ENCODE measurements at regions not wholly inside any gene's neighbourhood (a gene's known extent, or its start where the extent isn't known, plus 50 kb on each side); places are given as distances from the start of the nearest gene placed in this dataset.
"Not testable (repeated sequence)": the region's sequence is repeated elsewhere in the genome, so short reads cannot be mapped to it uniquely, and the experiment has no call there.

GRCh38 chr6:166724576-166724975 is 97.5 kb upstream of the RPS6KA2 start:
- peak; percentile 29 for DNase-seq (ENCODE audit: low spot score)

GRCh38 chr6:166722785-166723184 is 95.7 kb upstream of the RPS6KA2 start:
- no peak for DNase-seq (ENCODE audit: low spot score)

DNA sequence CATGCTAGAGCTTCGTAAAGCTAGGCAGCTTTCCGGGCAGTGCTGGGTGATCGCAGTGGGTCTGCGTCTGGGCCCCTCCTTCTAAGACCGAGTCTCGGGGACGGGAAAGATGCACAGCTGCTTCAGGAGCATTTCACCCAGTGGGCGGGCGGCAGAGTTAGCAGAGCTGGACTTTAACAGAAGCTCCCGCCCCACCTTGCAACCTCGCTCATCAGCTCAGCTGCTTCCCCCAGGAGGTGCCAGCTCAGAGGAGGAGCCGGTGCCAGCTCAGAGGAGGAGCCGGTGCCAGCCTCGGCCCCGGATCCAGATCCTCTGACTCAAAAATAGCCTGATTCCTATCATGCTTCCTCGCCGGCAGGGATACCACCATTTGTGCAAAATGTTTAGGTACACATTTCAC is 94.5 kb upstream of the RPS6KA2 start:
- DNase-seq (ENCODE audit: low spot score) = no peak

- no peak for DNase-seq (ENCODE audit: low spot score)
Observed at GRCh38 chr6:166720856-166721255, 93.8 kb upstream of the RPS6KA2 start.

- DNase-seq (ENCODE audit: low spot score) = no peak
Observed at GRCh38 chr6:166719019-166719418, 92.0 kb upstream of the RPS6KA2 start.

DNA sequence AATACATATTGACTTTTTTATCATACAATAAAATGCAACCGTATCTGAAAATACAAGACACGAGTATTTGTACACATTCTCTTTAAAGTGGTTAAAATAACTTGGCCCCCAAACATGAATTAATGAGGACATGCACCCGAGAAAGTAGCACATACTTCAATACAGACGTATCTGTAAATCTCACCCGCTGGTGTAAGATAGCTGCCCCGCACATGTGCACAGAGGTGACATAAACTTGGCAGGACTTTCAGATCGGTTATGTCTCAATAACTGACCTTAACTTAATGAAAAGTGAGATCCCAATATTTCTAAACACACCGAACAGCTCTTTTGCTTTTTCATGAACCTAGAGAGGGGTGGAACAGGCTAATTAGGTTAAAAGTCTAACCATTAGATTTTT is 91.5 kb upstream of the RPS6KA2 start:
- peak; percentile 69 for DNase-seq (ENCODE audit: low spot score)

- no peak for DNase-seq (ENCODE audit: low spot score)
Observed at GRCh38 chr6:166716910-166717617, 90.0 kb upstream of the RPS6KA2 start.

GRCh38 chr6:166715992-166716391 is 88.9 kb upstream of the RPS6KA2 start:
- DNase-seq (ENCODE audit: low spot score) = no peak

GRCh38 chr6:166715065-166715464 is 88.0 kb upstream of the RPS6KA2 start:
- DNase-seq (ENCODE audit: low spot score) = no peak

GRCh38 chr6:166714581-166714980 is 87.5 kb upstream of the RPS6KA2 start:
- DNase-seq (ENCODE audit: low spot score) = no peak

DNA sequence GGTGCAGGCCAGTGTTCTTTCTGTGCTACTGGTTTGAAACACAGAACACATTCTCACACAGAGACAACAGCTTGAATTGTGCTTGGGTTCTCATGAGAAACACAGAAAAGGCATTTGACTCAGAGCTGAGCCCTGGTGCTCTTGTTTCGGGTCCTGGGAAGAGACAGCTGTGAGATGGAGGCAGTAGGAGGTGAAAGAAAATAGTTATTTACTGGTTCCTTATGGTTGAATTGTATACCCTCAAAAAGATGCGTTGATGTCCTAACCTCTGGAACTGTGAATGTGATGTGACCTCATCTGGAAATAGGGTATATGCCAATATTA is 87.1 kb upstream of the RPS6KA2 start:
- DNase-seq (ENCODE audit: low spot score) = no peak

- no peak for DNase-seq (ENCODE audit: low spot score)
Observed at GRCh38 chr6:166713434-166714186, 86.6 kb upstream of the RPS6KA2 start.

DNA sequence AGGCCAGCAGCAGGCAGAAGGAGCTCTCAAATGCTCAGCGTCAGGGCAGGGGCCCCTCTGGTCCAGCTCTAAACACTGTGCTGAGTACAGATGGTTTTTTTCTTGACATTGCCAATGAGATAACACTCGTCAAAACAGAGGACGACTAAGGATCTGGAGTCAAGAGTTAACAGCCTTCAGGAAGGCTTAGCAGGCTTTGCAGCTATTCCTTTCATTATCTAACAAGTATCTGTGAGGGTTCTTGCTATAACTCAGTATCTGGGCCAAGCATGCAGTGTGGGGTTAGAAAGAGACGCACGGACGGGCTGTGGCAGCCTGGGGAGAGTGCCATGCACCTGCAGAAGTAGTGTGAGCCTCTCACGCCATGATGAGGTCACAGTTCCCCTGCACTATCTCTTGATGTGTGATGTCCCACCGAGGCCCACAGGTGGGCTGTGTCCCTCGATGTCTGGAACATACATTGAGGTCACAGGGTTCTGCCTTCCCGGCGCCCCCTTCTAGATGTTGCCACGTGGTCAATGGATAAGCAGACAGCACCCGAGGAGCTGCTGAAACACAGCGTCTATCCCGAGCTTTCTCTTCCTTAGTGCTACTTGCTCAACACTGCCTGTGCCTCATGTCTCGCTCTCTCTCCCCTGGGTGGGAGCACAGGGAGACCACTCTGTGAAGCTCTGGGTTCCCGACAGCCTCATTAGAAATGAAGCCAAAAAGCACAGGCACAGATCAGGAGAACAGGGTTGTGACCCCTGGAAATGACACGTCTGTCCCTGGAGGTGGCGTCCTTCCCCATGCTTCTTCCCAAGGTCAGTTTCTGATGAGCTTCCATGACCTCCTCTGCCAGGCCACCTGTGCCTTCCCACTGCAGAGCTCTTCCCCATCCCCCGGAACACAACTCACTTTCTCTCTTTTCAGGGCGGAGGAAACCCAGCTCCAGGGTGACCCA is 85.5 kb upstream of the RPS6KA2 start:
- DNase-seq (ENCODE audit: low spot score) = peak; percentile 77

GRCh38 chr6:166710084-166710483 is 83.0 kb upstream of the RPS6KA2 start:
- DNase-seq (ENCODE audit: low spot score) = no peak

GRCh38 chr6:166708460-166708859 is 81.4 kb upstream of the RPS6KA2 start:
- no peak for DNase-seq (ENCODE audit: low spot score)

DNA sequence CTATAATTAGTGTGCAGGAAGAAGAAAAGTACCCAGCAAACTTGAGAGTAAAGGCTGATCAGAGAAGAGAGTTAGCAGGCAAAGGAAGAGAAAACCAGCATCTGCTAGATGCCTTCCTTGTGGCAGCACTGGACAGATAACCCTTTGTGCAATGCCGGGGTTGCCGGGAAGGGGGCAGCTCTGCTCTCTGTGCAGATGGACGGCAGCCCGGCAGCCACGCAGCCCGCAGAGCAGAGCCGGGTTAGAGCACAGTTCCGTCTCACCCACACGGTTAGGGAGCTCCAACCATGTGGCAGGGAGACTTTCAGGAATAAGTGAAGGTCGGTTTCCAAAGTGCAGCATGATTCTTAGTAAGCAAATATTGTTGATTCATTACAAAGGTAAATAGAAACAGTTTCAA is 80.0 kb upstream of the RPS6KA2 start:
- peak; percentile 64 for DNase-seq (ENCODE audit: low spot score)

- DNase-seq (ENCODE audit: low spot score) = no peak
Observed at GRCh38 chr6:166705069-166705468, 78.0 kb upstream of the RPS6KA2 start.

DNA sequence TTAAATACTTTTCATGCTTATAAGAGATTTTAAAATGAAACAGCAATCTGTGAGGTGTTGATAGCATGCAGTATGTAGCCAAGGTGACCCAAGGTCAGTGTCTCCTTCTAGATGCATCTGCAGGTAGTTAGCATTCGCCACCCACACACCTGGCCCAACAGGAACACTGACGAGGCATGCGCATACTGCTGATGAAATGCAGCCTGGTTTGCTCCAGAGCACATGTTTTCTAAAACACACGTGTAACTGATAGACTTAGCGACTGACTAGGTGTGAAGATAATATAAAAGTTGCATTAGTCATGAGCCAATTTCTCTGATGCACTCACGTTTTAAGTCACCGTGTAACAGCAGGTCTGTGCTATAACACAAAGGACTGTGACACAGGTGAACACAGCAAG is 77.1 kb upstream of the RPS6KA2 start:
- no peak for DNase-seq (ENCODE audit: low spot score)

GRCh38 chr6:166703149-166703710 is 76.2 kb upstream of the RPS6KA2 start:
- no peak for DNase-seq (ENCODE audit: low spot score)

DNA sequence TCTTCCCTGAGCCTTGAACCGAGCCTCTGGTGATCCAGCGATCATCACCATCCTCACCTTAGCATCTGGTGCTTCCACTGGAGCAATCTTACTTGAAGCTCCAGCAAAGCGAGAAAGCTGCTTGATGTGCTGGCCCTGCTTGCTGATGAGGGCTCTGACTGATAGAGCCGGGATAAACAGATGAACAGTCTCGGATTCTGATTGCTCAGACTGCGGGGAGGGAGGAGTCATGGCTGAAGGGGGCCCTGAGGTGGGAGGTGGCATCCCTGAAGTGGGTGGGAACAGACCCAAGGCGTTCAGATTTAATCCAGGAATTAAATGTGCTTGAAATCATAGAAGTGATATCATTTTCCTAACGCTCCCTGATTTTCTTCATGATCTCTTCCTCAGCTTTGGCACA is 74.4 kb upstream of the RPS6KA2 start:
- not testable (repeated sequence) for DNase-seq (ENCODE audit: low spot score)

GRCh38 chr6:166700871-166701270 is 73.8 kb upstream of the RPS6KA2 start:
- not testable (repeated sequence) for DNase-seq (ENCODE audit: low spot score)

GRCh38 chr6:166697113-166697512 is 70.1 kb upstream of the RPS6KA2 start:
- DNase-seq (ENCODE audit: low spot score) = no peak

Data from hematopoietic multipotent progenitor cell treated with erythropoietin and hydrocortisone succinate and interleukin-3 and kit ligand, for 15 days (in vitro differentiated cells).